ENCODE measurements at regions not wholly inside any gene's neighbourhood (a gene's known extent, or its start where the extent isn't known, plus 50 kb on each side); places are given as distances from the start of the nearest gene placed in this dataset.
"Not testable (repeated sequence)": the region's sequence is repeated elsewhere in the genome, so short reads cannot be mapped to it uniquely, and the experiment has no call there.

DNA sequence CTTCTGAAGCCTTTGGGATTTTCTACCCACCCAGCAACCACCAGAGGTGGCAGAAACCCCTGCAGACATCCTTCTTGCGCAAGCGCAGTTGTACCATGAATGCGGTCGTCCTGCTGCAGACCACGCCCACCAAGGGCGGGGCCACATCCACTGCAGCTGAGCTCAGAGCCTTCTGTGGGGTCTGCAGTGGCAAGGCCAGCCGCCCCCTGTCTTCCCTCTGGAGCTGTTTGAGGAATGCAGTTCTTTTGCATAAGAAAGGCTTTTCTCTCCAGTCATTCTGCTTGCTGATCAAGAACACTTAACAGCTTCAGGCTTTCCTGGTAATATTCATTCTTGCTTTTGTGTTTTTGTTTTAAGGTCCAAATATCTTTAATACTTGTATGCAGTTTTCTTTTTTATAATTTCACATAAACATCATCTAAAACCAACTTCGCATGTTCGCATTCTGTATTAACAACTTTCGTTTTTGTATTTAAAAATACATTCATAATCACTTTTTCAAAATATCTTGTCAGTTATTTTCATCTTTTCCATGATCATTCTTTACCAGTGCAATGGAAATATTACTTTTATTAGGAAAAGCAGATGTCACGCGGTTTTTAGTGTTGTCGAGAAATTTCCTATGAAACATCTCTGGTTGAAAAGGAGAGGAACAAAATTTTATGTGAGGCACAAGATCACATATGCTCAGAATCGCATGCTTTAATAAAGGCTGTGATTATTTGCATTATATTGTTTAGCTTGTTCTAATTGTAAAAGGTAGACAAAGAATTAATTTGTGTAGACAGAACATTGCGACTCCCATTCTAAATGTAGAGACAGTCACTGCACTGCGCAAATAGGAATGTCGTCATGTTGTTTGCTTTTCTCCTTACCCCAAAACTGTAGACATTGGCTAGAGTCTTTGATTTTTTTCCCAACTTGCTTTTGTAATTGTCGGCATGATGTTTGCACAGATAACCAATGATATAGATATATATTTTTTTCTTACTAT, 98.1 kb upstream of the SNRPN start:
- WGBS, 2 donors, result 49 to 50% methylated on average over 17 to 18 of the region's 18 CpGs
- ATAC-seq (no peak), DNase-seq (no peak)
- H3K9me3 ChIP-seq, result peaks cover 0 to 5% (median 0%) of the 10 kb centered on the region in 3 donors
- no peak overlapping the region for H3K27ac ChIP-seq
- H3K4me1 ChIP-seq, result no peaks in the 10 kb centered on the region
- TF ChIP-seq POLR2A (IDR thresholded peaks at IDR 0.05) (no peak), CTCF (IDR thresholded peaks at IDR 0.05) (no peak)
- no peaks in the 10 kb centered on the region for H3K27me3 ChIP-seq
- intact Hi-C loops (cut with DNase I), result no loop called here
- H3K36me3 ChIP-seq (replicated peaks in 1 of 2; ENCODE audit: insufficient read depth in 1 of 2, low read depth in 2 of 2), result no peaks in the 10 kb centered on the region
- no peak overlapping the region for H3K4me3 ChIP-seq

GRCh38 chr15:24857763-24858162, 97.0 kb upstream of the SNRPN start:
- no peak for TF ChIP-seq CTCF (IDR thresholded peaks at IDR 0.05)
- no peak for TF ChIP-seq POLR2A (IDR thresholded peaks at IDR 0.05)
- WGBS, 2 donors, result 39 to 54% methylated on average over 5 of the region's 5 CpGs
- intact Hi-C loops (cut with DNase I), result no loop called here

GRCh38 chr15:24858183-24858582, 96.6 kb upstream of the SNRPN start:
- H3K27me3 ChIP-seq; H3K9me3 ChIP-seq; intact Hi-C loops (cut with DNase I); ATAC-seq; DNase-seq; H3K27ac ChIP-seq; H3K36me3 ChIP-seq (replicated peaks in 1 of 2; ENCODE audit: insufficient read depth in 1 of 2, low read depth in 2 of 2); H3K4me3 ChIP-seq; H3K4me1 ChIP-seq: not testable (repeated sequence)
- WGBS, 2 donors, result 59 to 72% methylated on average over 4 of the region's 4 CpGs

More at GRCh38 chr15:24857763-24858162, 97.0 kb upstream of the SNRPN start:
- DNase-seq (no peak), ATAC-seq (no peak)
- Histone ChIP-seq H3K4me3 (no peak overlapping the region), H3K27ac (no peak overlapping the region), H3K27me3 (no peaks in the 10 kb centered on the region), H3K36me3 (replicated peaks in 1 of 2; ENCODE audit: insufficient read depth in 1 of 2, low read depth in 2 of 2) (no peaks in the 10 kb centered on the region), H3K4me1 (no peaks in the 10 kb centered on the region), H3K9me3 (peaks cover 0 to 5% (median 0%) of the 10 kb centered on the region in 3 donors)

- ATAC-seq (no peak), DNase-seq (no peak)
- WGBS, 2 donors, result 38 to 39% methylated on average over 7 of the region's 7 CpGs
- Histone ChIP-seq H3K36me3 (replicated peaks in 1 of 2; ENCODE audit: insufficient read depth in 1 of 2, low read depth in 2 of 2) (no peaks in the 10 kb centered on the region), H3K27ac (no peak overlapping the region), H3K4me3 (no peak overlapping the region), H3K4me1 (no peaks in the 10 kb centered on the region), H3K27me3 (no peaks in the 10 kb centered on the region), H3K9me3 (peaks cover 0 to 5% (median 0%) of the 10 kb centered on the region in 3 donors)
- intact Hi-C loops (cut with DNase I), result no loop called here
- TF ChIP-seq POLR2A (IDR thresholded peaks at IDR 0.05) (no peak), CTCF (IDR thresholded peaks at IDR 0.05) (no peak)
Observed at GRCh38 chr15:24858737-24859601, 95.8 kb upstream of the SNRPN start.

Data from body of pancreas (tissue), 4 donors.